Erythroblast (primary cell): ENCODE measurements at regions not wholly inside any gene's neighbourhood (a gene's known extent, or its start where the extent isn't known, plus 50 kb on each side); places are given as distances from the start of the nearest gene placed in this dataset.
"Not testable (repeated sequence)": the region's sequence is repeated elsewhere in the genome, so short reads cannot be mapped to it uniquely, and the experiment has no call there.

Experiments used
- DNase-seq, 2 experiments: peaks; one replicate each; lab custom pipeline; 2025; lab: John Stamatoyannopoulos, UW
- GATA1 ChIP-seq: IDR thresholded peaks from 2 replicates; pipeline ENCODE4 v1.6.1; 2011; ENCODE audit warnings: low read depth, mild to moderate bottlenecking, control low read depth, low read length, moderate library complexity
- POLR2A ChIP-seq: IDR thresholded peaks from 2 replicates; pipeline ENCODE4 v1.6.1; 2011; ENCODE audit warnings: mild to moderate bottlenecking, low read length

DNA sequence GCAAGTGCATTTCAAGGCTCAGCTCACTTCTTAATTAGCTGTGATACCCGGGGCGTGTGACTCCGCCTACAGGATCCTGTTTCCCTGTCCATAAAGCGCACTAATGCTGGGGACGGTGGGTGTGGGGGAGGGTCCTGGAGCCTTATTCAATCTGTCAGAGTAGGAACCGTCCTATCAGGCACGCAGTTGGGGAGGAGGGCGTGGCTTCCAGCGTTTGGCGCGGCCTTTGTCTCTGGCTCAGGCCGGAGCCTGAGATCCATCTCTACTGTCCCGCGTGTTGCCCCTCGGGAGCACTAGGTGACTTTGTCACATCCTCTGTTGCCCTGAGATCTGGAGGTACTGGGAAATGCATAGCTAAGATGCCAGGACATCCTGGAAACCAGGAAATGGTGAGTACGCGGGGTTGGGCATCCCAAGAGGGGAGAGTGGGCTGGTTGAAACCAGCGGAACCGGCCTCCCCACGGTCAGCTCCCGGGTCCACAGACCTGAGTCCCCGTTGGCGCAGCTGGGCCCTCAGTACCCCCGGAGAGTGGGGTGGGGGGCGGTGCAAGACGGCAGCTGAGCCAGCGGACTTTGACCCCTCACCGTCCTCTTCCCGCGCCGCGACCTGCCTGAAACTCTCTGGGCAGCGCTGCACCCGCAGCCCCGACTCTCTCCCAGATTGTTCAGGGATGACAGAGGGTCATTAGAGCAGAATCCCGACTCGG lies 104.4 kb upstream of the ZNF92 start:
- no peak for TF ChIP-seq POLR2A
- TF ChIP-seq GATA1 = no peak
- DNase-seq = peak; percentile 61 to 77

DNA sequence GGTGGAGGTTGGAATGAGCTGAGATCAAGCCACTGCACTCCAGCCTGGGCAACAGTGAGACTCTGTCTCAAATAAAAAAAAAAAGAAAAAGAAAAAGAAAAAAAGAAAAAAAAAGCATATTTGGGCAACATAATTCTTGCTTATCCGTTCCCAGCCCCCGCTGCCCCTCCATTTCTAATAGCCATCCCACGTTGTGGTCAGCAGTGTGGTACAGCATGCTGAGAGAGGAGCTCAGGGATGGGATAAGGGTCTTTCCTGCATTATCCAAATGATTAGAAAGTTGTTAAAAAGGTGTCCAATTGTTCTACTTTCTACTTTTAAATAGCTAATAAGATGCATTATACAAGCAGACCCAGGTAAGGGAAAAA lies 104.9 kb upstream of the ZNF92 start:
- TF ChIP-seq GATA1 (no peak), POLR2A (no peak)
- DNase-seq = no peak

DNA sequence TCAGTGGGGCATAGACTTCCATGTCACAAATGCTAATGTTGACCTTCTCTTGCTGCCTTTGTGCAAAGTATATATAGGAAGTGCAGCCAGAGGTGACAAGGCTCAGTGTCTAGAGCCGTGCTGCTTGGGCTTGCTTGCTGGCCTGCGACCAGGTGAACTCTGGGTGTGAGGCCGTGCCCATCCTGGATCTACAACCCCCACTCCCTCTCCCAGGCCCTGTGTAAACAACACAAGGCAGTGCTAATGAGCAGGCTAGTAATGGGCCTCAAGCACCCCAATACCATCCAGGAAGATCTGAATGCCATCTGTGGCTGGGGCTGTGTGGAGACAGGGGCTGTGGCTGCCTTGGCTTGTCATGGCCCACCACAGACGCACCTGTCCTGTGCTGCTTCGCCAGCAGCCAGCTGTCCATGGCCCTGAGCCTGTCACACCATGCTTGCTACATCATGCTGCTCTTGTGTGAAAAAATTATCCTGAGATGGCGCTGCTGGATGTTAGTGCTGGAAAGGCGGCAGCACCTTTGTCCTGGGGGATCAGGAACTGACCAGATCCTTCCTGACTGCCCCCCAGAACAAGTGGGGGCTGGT lies 107.6 kb upstream of the ZNF92 start:
- TF ChIP-seq POLR2A = no peak
- no peak for TF ChIP-seq GATA1
- no peak for DNase-seq

DNA sequence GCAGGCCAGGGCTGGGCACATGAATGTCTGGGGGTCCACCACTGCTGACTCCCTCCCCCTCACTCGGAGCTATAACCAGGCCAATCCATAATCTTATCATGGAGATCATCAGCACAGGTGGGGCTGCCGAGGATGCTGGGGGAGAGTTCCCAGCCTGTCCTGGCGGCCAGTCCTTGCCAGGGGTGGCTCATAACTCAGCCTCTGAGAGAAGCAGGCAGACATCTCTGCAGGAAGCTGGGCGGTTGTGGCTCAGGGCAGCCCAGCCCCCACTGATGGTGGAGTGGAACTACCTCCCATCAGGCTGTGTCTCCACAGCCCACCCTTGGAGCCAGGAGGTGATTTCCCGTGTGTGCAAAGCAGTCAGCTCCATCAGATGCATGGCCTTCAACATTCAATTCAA lies 109.4 kb upstream of the ZNF92 start:
- no peak for DNase-seq
- TF ChIP-seq POLR2A = no peak
- no peak for TF ChIP-seq GATA1

DNA sequence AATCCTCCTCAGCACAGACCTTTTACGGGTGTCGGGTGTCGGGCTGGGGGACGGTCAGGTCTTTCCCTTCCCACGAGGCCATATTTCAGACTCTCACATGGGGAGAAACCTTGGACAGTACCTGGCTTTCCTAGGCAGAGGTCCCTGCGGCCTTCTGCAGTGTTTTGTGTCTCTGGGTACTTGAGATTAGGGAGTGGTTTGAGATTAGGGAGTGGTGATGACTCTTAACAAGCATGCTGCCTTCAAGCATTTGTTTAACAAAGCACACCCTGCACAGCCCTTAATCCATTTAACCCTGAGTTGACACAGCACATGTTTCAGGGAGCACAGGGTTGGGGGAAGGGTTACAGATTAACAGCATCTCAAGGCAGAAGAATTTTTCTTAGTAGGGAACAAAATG lies 113.0 kb upstream of the ZNF92 start:
- DNase-seq = not testable (repeated sequence)

DNA sequence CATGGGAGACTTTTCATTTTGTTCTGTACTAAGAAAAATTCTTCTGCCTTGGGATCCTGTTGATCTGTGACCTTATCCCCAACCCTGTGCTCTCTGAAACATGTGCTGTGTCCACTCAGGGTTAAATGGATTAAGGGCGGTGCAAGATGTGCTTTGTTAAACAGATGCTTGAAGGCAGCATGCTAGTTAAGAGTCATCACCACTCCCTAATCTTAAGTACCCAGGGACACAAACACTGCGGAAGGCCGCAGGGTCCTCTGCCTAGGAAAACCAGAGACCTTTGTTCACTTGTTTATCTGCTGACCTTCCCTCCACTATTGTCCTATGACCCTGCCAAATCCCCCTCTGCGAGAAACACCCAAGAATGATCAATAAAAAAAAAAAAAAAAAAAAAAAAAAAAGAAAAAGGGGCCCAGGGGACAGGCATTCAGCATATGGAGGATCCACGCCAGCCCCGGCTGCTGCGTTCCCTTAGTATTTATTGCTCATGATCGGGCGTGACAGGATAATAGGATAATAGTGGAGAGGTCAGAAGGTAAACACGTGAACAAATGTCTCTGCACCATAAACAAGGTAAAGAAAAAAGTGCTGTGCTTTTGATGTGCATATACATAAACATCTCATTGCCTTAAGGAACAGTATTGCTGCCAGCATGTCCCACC lies 113.7 kb upstream of the ZNF92 start:
- not testable (repeated sequence) for DNase-seq

DNA sequence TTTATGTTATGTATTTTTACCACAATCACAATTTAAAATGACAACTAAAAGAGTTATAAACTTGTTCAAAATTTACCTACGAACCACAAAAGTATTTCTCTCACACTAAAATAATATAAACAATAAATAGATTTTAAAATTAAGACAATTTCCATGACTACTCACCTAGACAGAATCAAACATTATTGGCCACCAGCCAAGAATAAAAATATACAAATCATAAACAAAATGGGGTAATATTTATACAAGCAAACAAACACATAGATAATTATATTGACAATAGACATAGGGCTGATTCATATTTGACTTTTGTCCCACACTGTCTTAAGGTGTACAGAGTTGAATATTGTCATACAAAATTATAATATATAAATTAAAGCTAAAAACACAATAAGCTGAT lies 119.6 kb upstream of the ZNF92 start:
- no peak for DNase-seq
- TF ChIP-seq GATA1 (no peak), POLR2A (no peak)

DNA sequence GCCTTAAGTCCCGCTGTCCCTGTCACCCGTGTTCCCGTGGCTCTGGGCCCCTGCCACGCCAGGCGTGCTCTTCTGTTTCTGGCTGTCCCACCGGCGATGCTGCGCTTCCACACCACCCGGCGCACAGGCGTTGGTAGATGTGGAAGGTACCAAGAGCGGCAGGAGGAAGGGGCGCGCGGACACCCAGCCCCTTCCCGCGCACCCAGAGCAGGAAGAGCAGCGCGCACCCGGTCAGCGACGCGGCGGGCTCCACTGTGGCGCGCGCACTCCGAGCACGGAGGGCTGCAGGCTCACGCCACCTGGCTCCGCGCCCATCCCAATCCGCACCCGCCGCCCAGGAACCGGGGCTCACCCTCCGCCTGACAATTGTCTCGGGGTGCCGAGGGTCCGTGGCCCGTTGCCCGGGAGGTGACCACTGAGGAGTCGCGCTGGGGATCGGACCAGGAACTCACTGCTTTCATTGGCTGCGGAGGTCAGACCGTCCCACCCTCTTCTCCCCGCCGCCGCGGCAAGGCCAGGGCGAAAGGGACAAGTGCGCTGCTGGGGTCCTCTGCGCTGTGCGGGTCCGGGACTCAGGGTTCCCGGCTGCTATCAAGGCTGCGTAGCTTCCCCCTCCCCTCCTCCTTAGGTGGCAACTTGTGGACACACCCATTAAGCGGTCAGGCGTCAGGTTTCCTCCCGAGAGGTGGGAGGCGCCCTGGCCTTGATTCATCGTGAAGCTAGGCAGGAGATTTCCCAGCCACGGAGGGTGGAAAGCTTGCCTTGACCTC lies 121.6 kb upstream of the ZNF92 start:
- no peak for TF ChIP-seq GATA1
- no peak for TF ChIP-seq POLR2A
- DNase-seq = peak; percentile 44

DNA sequence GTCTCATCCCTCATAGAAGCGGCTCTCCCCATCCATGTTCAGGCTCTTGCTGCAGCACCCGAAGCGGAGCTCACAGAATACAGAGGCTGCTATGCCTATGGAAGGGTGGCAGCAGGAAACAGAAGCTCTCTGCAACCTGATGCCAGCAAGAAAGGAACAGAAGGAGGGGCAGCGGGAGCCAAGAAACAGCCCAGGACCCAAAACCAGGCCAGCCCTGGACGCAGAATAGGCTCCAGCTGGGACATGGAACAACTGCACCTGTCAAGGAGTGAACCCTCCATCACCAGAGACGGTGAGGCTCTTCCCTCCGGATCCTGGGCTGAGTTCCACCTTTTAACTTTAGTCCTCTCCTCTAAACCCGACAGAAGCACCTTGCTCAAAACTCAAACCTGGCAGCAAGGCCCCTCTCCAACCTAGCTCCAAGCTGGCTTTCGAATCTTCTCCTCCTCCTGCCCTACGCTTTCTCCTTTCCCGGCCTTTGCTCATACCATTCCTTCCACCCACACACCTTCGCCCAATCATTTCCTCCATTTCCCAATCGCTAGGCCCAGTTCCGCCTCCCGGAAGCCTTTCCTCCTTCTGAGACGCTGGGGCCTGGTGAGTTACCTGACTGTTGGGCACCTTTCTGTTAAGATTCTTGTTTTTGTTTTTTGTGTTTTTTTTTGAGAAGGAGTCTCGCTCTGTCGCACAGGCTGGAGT lies 122.8 kb upstream of the ZNF92 start:
- TF ChIP-seq GATA1 (no peak), POLR2A (no peak)

DNA sequence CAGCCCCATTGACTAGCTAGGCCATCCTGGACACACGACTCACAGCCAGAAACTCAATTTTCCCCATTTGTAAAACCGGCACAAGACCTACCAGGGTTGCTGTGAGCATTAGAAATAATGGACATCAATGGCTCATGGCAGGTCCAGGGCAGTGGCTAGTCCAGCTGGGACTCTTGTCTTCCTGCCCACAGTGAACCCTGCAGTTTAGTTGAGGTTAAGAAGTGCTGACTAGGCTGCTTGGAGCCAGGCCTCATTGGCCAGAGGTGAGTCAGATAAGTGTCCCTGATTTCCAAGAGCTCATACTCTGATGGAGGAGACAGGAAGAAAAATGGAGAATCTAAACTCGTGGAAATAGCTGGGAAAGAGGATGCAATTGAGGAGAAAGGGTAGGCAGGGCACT lies 123.4 kb upstream of the ZNF92 start:
- TF ChIP-seq GATA1 (no peak), POLR2A (no peak)
- no peak for DNase-seq

More for the DNA sequence above, 122.8 kb upstream of the ZNF92 start:
- no peak for DNase-seq

DNA sequence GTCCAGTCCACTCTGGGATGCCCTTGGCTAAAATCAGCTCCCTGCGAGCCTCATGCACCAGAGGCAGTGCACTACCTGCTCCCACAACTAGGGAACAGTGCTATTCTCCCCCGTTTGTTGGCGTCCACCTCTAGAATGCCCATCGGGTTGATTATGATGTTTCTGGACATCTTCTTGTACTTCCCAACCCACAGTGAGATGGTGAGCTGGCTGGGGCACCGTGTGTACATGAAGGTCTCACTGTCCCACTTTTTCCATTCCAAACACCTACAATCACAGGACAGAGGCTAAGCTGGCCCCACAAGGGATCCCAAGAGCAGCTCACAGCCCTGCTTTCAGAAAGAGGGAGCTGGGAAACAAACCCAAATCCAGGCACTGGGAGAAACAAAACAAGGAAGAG lies 126.2 kb upstream of the ZNF92 start:
- TF ChIP-seq GATA1 = no peak
- TF ChIP-seq POLR2A = no peak
- DNase-seq = no peak

DNA sequence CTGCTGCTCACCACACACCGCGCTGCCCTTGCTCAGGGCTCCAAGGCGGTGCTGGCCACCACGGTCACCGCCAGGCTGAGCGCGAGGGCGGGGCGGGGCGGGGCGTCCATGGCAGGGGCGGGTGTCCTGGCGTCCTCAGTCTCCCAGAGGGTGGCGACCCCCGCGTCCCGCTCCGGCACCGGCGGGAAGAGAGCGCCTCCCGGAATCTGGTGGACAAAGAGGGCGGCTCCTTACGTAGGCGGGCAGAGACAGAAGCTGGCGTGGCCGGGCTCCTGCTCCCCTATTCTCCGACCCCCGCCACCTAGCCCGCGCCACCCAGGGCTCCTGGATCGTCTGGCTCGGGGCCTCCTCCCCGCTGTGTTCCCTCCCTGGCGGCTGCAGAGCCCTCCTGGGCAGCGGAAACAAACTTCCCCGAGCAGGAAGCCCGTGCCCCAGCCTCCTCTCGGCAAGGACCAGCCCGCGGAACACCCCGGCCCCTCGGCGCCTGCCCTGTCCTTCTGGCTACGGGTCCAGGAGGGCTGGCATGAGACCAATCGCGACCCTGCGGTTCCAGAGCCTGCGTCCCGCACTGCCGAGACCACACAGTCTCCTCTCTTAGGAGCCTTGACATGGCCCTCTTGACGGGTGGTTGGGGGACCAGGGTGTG lies 133.8 kb upstream of the ZNF92 start:
- TF ChIP-seq POLR2A (no peak), GATA1 (no peak)
- no peak for DNase-seq

DNA sequence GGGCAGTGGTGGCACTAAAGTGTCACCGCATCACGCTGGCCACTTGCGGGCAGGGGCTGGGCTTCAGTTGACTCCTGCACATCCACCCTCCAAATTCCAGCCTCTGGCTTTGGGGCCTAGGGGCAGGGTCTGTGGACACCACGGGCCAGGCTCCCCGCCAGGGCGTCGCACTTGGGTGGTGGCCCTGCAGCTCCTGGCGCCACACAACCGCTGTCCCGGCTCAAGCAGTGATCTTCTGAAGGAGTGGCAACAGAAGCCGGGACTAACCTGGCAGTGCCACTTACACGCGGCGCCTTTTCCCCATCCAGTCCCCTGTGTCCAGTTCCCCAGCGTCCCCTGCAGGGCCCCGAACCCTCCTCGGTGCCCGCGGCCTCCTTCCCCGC lies 134.3 kb upstream of the ZNF92 start:
- no peak for DNase-seq

DNA sequence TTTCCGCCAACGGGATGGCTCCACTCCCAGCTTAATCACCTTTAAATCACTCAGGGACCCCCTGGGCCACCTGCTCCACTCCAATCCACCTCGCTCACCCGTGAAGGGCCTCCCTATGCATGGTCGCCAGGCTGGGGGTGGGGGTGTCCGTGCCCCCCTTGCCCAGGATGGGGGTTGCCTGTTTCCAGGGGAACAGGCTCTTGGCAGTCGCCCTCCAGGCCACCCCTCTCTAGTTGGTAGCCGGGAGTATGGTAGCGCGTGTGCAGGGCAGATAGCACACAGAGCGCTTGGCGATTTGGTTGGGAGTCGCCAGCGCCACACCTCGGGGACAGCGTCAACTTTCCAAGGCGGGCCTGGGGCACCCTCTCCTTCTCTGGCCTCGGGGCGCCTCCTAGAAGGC lies 134.9 kb upstream of the ZNF92 start:
- no peak for TF ChIP-seq POLR2A
- TF ChIP-seq GATA1 = no peak
- no peak for DNase-seq

More for the DNA sequence above, 134.3 kb upstream of the ZNF92 start:
- TF ChIP-seq POLR2A (no peak), GATA1 (no peak)

DNA sequence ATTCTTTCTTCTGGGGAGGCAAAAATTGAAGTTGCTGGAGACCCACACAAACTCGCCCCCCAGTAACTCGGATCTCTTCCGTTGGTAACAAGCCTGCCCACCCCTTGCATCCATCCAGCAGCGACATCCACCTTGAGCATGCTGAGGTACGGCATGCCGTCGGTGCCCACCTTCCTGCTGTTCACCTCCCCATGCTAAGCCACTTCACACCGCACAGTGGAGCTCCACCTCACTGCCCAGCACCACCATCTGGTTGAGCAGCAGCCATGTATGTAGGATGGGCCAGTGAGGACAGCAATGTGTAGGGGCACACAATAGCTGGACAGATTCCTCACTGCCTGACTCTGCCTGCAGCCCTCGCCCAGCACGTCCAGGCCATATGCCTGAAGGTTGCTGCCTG lies 138.1 kb upstream of the ZNF92 start:
- no peak for DNase-seq
- no peak for TF ChIP-seq GATA1
- TF ChIP-seq POLR2A = no peak
